GM12874 (cell line): ENCODE measurements at regions not wholly inside any gene's neighbourhood (a gene's known extent, or its start where the extent isn't known, plus 50 kb on each side); places are given as distances from the start of the nearest gene placed in this dataset.

ENCODE experiments used
- TF ChIP-seq, protein P1 (sequence below): IDR thresholded peaks from 2 replicates; pipeline ENCODE4 v1.5.1; 2011; ENCODE audit warnings: low read depth, mild to moderate bottlenecking, control low read depth, low read length, moderate library complexity; ENCODE audit not compliant: insufficient read depth

DNA sequence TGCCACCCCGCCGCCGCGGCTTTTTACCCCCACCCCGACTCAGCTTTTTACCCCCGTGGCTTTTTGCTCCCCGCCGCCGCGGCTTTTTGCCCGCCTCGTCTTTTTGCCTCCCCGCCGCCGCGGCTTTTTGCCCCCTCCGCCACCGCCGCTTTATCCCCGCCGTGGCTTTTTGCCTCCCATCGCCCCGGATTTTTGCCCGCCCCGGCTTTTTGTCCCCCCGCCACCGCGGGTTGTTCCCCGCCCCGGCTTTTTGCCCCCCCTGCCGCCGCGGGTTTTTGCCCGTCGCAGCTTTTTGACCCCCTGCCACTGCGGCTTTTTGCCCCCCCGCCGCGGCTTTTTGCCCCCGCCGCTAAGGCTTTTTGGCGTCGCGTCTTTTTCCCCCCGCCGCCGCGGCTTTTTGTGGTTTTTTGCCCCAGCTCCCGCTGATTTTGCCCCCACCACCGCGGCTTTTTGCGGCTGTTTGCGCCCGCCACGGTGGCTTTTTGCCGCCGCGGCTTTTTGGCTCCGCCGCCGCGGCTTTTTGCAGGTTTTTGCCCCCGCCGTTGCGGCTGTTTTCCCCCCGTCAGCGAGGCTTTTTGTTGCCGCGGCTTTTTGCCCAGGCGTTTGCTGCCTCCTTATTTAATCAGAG lies 597.2 kb downstream of the GOLGA6L6 start:
- TF ChIP-seq, protein P1, sequence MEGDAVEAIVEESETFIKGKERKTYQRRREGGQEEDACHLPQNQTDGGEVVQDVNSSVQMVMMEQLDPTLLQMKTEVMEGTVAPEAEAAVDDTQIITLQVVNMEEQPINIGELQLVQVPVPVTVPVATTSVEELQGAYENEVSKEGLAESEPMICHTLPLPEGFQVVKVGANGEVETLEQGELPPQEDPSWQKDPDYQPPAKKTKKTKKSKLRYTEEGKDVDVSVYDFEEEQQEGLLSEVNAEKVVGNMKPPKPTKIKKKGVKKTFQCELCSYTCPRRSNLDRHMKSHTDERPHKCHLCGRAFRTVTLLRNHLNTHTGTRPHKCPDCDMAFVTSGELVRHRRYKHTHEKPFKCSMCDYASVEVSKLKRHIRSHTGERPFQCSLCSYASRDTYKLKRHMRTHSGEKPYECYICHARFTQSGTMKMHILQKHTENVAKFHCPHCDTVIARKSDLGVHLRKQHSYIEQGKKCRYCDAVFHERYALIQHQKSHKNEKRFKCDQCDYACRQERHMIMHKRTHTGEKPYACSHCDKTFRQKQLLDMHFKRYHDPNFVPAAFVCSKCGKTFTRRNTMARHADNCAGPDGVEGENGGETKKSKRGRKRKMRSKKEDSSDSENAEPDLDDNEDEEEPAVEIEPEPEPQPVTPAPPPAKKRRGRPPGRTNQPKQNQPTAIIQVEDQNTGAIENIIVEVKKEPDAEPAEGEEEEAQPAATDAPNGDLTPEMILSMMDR: no peak

DNA sequence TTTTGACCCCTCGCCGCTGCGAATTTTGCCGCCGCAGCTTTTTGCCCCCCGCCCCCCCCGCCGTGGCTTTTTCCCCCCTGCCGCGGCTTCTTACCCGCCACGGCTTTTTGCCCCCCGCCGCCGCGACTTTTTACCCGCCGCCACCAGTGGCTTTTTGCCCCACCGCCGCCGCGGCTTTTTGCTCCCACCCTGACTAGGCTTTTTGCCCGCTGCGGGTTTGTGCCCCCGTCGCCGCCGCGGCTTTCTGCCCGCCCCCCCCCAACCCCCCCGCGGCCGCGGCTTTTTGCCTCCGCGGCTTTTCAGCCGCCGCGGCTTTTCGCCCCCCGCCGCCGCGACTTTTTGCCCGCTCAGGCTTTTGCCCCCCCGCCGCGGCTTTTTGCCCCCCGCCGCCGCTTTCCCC lies 598.1 kb downstream of the GOLGA6L6 start:
- TF ChIP-seq, protein P1: no peak

DNA sequence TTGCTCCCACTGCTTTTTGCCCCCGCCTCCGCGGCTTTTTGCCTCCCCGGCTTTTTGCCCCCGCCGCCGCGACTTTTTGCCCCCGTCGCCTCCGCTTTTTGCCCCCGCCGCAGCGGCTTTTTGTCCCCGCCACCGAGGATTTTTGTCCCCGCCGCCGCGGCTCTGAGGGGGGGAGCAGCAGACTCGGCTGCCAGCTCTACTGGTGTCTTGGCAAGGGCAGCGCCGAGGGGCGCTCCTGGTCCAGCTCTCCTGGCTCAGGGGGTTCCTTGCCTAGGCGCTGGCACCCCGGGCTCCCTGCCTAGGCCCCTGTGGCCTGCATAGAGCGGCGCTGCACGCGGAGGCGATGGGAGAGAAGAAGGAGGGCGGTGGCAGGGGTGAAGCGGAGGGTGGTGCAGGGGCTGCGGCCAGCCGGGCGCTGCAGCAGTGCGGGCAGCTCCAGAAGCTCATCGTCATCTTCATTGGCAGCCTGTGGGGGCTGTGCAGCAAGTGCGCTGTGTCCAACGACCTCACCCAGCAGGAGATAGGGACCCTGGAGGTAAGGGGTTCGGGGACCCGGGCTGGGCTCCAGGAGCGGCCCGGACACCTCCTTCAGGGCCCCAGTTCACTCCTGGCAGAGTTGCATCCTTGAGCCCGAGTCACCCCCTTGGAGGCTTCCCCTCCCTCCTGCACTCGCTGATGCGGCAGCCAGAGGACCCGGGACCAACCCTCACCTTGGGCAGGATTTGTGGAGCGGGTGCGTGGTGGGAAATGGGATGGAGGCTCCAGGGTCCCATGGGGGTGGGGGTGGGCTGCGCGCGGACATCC lies 642.4 kb downstream of the GOLGA6L6 start:
- TF ChIP-seq, protein P1: no peak
